ENCODE measurements at regions not wholly inside any gene's neighbourhood (a gene's known extent, or its start where the extent isn't known, plus 50 kb on each side); places are given as distances from the start of the nearest gene placed in this dataset.
"Not testable (repeated sequence)": the region's sequence is repeated elsewhere in the genome, so short reads cannot be mapped to it uniquely, and the experiment has no call there.

DNA sequence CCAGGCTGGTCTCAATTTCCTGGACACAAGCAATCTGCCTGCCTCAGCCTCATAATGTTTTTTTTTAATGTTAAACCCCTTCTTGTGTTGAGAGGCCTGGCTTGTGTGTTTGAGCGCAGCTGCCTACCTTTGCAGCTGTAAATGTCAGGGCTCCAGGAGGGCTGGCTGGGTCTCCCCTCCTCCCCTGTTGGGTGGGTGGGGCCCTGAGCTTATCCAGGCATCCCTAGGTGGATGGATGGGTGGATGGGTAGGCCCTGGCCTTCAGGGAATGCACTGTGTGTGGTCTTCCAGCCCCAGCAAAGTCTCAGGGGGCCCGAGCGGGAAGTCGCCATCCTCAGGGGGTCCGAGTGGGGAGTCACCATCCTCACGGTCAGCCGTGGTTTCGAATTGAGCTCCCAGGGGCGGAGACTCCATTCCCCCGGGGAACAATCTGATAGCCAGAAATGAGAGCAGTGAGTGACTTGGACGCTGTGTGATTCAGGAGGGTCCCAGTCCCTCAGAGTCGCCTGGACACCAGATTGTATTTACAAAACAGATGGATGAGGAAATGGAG lies 279.4 kb upstream of the PLGLB2 start:
- H3K27me3 ChIP-seq (ENCODE audit: control insufficient read depth in 3 of 3, insufficient read depth in 3 of 3, low read length in 2 of 3); H3K4me3 ChIP-seq; ATAC-seq (ENCODE audit: insufficient read depth, low FRiP score); H3K27ac ChIP-seq (ENCODE audit: low read depth in 1 of 2, low read length in 1 of 2); H3K36me3 ChIP-seq (ENCODE audit: control insufficient read depth in 4 of 4, insufficient read depth in 4 of 4, low read length in 4 of 4); H3K4me1 ChIP-seq (ENCODE audit: control insufficient read depth in 5 of 5, insufficient read depth in 5 of 5, low read length in 5 of 5); DNase-seq; H3K9ac ChIP-seq (ENCODE audit: insufficient read depth in 1 of 2, low read length in 2 of 2); H3K9me3 ChIP-seq (ENCODE audit: control insufficient read depth in 4 of 4, insufficient read depth in 3 of 4, low read length in 3 of 4): not testable (repeated sequence)
- 85 to 87% methylated on average over 11 of the region's 12 CpGs for WGBS, 2 donors

DNA sequence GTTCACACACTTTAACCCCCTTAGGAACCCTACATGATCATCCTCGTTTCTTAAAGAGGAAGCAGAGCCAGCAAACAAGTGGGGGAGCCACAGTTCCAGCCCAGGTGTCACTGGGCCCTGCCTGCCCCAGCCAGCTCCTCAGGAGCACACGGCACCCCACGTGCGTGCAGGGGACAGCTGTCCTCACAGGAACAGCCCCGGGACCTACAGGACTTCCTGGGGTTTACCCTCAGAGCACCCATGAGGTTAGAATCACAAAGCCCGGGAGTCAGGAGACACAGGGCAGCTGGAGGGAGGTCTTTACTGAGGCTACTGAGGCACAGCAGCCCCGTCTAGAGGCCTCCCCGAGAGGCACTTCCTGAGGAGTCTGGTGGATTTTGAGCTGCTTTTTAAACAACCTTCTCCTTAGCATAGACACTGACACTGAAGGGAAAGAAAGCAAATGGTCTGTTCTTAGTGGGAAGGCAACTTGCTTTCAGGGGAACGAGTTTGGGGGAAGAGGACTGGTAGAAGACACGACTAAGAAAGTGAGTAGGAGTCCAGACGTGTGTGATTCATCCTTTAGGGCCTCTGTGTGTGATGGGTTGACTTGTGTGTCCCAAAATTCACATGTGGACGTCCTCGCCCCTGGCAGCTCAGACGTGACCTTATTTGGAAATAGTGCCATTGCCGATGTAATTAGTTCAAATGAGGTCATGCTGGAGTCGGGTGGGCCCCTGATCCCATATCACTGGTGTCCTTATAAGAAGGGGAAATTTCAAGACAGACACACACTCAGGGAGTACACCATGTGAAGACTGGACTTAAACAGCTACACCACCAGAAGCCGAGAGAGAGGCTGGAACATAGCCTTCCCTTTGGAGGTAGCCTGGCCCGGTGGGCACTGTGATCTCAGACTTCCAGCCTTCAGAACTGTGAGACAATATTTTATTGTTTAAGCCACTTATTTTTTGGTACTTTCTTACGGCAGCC lies 278.4 kb upstream of the PLGLB2 start:
- ATAC-seq (ENCODE audit: insufficient read depth, low FRiP score), result not testable (repeated sequence)

DNA sequence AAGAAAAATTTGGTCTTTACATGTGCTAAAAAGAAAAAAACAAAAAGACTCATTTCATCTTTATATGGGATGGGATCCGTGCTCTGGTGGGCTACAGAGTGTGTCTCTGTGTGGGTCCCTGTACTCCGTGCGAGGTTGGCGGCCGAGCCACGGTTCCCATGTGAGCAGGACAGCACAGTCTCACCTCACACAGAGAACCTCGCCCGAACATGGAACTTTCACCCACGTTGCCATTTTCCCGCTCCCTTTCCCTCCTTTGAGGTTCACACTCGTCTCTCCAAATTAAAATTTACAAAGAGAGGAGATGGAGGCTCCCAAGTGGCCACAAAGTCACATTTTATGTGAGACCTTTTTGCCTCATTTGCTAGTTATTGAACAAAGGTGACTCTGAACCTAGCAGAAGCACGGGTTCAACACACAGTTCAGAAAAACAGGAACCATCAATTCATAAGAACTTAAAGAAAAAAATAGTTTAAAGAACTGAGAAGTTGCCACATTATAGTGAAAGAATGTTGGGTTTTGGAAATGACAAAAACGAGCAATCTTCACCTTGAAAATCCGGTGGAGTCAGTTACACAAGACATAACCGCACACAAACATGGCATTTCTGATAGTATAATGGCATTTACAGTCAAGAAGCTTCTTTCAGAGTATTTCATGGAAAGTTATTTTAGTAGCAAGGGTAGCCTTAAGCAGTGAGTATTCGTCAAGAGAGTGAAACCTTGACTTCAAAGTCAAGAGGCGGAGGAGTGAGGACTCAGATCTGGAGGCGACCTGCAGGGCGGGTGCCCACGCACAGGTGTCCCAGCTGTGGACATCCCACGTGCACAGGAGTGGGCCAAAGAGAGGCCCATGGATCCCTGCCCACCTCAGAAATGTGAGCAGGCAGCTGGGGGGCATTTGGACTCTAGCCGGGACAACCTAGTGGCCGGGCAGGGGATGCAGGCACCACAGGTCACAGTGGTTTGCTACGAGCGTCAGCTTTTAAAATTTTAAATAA lies 277.2 kb upstream of the PLGLB2 start:
- not testable (repeated sequence) for H3K36me3 ChIP-seq (ENCODE audit: control insufficient read depth in 4 of 4, insufficient read depth in 4 of 4, low read length in 4 of 4); DNase-seq; H3K9me3 ChIP-seq (ENCODE audit: control insufficient read depth in 4 of 4, insufficient read depth in 3 of 4, low read length in 3 of 4); H3K4me1 ChIP-seq (ENCODE audit: control insufficient read depth in 5 of 5, insufficient read depth in 5 of 5, low read length in 5 of 5); H3K4me3 ChIP-seq; H3K27ac ChIP-seq (ENCODE audit: low read depth in 1 of 2, low read length in 1 of 2); H3K27me3 ChIP-seq (ENCODE audit: control insufficient read depth in 3 of 3, insufficient read depth in 3 of 3, low read length in 2 of 3); ATAC-seq (ENCODE audit: insufficient read depth, low FRiP score); H3K9ac ChIP-seq (ENCODE audit: insufficient read depth in 1 of 2, low read length in 2 of 2)
- 69% methylated on average over 22 of the region's 25 CpGs for WGBS, 2 donors

More for the DNA sequence above, 278.4 kb upstream of the PLGLB2 start:
- H3K9ac ChIP-seq (ENCODE audit: insufficient read depth in 1 of 2, low read length in 2 of 2); H3K9me3 ChIP-seq (ENCODE audit: control insufficient read depth in 4 of 4, insufficient read depth in 3 of 4, low read length in 3 of 4); H3K36me3 ChIP-seq (ENCODE audit: control insufficient read depth in 4 of 4, insufficient read depth in 4 of 4, low read length in 4 of 4); H3K27me3 ChIP-seq (ENCODE audit: control insufficient read depth in 3 of 3, insufficient read depth in 3 of 3, low read length in 2 of 3); DNase-seq; H3K4me1 ChIP-seq (ENCODE audit: control insufficient read depth in 5 of 5, insufficient read depth in 5 of 5, low read length in 5 of 5); H3K4me3 ChIP-seq: not testable (repeated sequence)
- H3K27ac ChIP-seq (ENCODE audit: low read depth in 1 of 2, low read length in 1 of 2), result peak overlapping the region in 1 of 2 donors; percentile 50
- 50 to 68% methylated on average over 15 to 18 of the region's 19 CpGs for WGBS, 2 donors

DNA sequence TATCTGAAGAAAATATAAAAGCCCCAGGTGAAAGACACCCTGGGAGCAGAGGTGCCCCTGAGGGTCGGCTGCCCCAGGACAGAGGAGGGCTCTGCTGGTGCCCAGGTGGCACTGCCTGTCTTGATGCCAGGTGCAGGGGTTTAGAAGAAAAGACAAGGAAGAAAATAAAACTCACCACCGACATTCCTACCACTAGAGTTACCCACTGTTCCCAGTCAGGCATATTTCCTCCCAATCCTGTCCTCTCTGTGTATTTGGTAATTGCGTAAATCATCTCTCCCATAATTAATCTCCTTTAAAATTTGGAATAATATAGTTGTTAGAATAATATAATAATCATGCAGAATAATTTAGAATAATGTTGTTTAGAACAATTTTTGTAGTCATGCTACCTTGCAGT lies 276.4 kb upstream of the PLGLB2 start:
- not testable (repeated sequence) for H3K27ac ChIP-seq (ENCODE audit: low read depth in 1 of 2, low read length in 1 of 2); ATAC-seq (ENCODE audit: insufficient read depth, low FRiP score)

DNA sequence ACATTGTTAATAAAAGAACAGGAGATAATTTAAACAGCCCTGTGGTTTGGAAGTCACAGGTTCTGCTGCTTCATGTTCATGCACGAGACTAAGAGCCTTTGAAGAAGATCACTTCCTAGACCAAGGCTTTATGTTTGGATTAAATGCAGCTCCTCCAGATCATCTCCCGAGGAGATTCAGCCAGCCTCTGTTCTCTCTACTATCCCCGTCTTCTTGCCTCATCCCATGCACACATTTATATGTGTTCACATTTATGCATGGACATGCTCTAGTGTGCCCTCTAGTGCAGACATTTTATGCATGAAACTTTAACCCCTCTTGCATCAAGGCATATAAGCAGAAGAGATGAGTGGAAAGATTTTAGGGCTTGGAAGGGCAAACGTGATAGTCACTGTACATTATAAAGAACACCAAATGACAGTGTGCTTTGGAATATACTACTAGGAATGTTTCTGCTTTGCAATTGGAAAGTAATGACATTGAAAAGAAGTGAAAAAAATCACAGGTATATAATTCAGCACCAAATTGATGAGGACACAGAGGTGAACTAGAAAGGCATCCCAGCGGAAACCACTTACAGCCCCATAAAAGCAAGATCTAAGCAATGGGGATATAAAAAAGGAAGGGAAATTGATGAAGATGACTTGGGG lies 271.5 kb upstream of the PLGLB2 start:
- H3K9ac ChIP-seq (ENCODE audit: insufficient read depth in 1 of 2, low read length in 2 of 2); DNase-seq; H3K4me1 ChIP-seq (ENCODE audit: control insufficient read depth in 5 of 5, insufficient read depth in 5 of 5, low read length in 5 of 5); H3K27me3 ChIP-seq (ENCODE audit: control insufficient read depth in 3 of 3, insufficient read depth in 3 of 3, low read length in 2 of 3); H3K4me3 ChIP-seq; H3K36me3 ChIP-seq (ENCODE audit: control insufficient read depth in 4 of 4, insufficient read depth in 4 of 4, low read length in 4 of 4); H3K9me3 ChIP-seq (ENCODE audit: control insufficient read depth in 4 of 4, insufficient read depth in 3 of 4, low read length in 3 of 4); H3K27ac ChIP-seq (ENCODE audit: low read depth in 1 of 2, low read length in 1 of 2): not testable (repeated sequence)
- WGBS, 2 donors, result 40 to 56% methylated on average over 3 to 4 of the region's 5 CpGs
- peak; percentile 40 for ATAC-seq (ENCODE audit: insufficient read depth, low FRiP score)

More for the DNA sequence above, 276.4 kb upstream of the PLGLB2 start:
- 65 to 81% methylated on average over 2 to 3 of the region's 3 CpGs for WGBS, 2 donors
- H3K9ac ChIP-seq (ENCODE audit: insufficient read depth in 1 of 2, low read length in 2 of 2); DNase-seq; H3K36me3 ChIP-seq (ENCODE audit: control insufficient read depth in 4 of 4, insufficient read depth in 4 of 4, low read length in 4 of 4); H3K4me3 ChIP-seq; H3K27me3 ChIP-seq (ENCODE audit: control insufficient read depth in 3 of 3, insufficient read depth in 3 of 3, low read length in 2 of 3); H3K9me3 ChIP-seq (ENCODE audit: control insufficient read depth in 4 of 4, insufficient read depth in 3 of 4, low read length in 3 of 4); H3K4me1 ChIP-seq (ENCODE audit: control insufficient read depth in 5 of 5, insufficient read depth in 5 of 5, low read length in 5 of 5): not testable (repeated sequence)

DNA sequence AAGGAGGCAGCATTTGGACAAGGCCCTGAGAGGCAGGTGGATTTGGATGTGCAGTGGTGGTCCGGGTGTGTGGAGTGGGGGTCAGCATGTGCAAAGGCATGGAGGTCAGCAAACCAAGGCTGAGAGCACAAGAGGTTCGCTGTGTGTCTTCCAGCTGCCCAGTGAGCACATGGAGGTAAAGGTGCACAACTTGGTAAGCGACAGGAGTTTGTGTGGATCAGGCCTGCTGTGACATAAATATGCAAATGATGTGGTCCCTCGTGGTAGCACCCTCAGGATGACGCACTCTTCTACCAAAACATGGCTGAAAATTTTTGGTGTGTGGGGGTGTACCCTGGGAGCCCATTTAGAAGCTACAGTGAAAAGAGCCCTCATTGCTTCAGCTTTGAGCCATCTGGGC lies 271.0 kb upstream of the PLGLB2 start:
- H3K36me3 ChIP-seq (ENCODE audit: control insufficient read depth in 4 of 4, insufficient read depth in 4 of 4, low read length in 4 of 4); H3K4me1 ChIP-seq (ENCODE audit: control insufficient read depth in 5 of 5, insufficient read depth in 5 of 5, low read length in 5 of 5); H3K27me3 ChIP-seq (ENCODE audit: control insufficient read depth in 3 of 3, insufficient read depth in 3 of 3, low read length in 2 of 3); H3K4me3 ChIP-seq; H3K27ac ChIP-seq (ENCODE audit: low read depth in 1 of 2, low read length in 1 of 2); H3K9ac ChIP-seq (ENCODE audit: insufficient read depth in 1 of 2, low read length in 2 of 2); ATAC-seq (ENCODE audit: insufficient read depth, low FRiP score); H3K9me3 ChIP-seq (ENCODE audit: control insufficient read depth in 4 of 4, insufficient read depth in 3 of 4, low read length in 3 of 4): not testable (repeated sequence)
- peak in 1 of 3 donors; percentile 31 for DNase-seq
- 84 to 88% methylated on average over 5 of the region's 5 CpGs for WGBS, 2 donors

DNA sequence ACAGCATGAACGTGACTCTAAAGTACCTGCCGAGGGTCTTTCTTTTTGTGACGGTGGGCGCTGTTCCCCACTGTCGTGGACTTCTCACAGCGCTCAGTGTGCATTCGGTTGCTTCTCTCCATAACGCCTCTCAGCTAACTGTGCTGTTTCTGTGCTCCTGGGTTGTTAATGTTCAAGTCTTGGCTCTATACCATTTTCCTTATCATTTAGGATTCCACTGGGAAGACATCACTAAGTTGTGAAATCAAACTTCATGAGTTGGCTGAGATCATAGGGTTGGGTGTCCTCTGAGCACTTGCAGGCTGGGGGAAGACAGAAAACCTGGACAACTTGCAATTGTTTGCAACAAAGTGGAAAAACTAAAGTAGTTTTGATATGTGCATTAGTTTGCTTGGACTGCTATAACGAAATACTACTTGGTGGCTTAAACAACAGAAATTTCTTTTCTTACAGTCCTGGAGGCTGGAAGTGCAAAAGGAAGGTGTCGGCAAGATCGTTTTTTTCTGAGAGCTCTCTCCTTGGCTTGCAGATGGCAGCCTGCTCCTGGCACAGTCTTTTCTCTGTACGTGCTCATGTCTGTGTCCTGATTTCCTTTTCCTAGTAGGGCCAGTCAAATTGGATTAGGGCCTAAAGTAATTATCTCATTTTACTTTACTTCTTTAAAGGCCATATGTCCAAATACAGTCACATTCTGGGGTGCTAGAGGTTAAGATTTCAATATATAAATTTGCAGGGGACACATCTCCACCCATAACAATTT lies 270.0 kb upstream of the PLGLB2 start:
- not testable (repeated sequence) for H3K9ac ChIP-seq (ENCODE audit: insufficient read depth in 1 of 2, low read length in 2 of 2)
- 77 to 86% methylated on average over 6 to 10 of the region's 12 CpGs for WGBS, 2 donors
- DNase-seq, result peak; percentile 44 to 79 (median 76)

More for the DNA sequence above, 270.0 kb upstream of the PLGLB2 start:
- peak overlapping the region in 1 of 2 donors; percentile 50 for H3K27ac ChIP-seq (ENCODE audit: low read depth in 1 of 2, low read length in 1 of 2)
- ATAC-seq (ENCODE audit: insufficient read depth, low FRiP score), result peak; percentile 43
- H3K36me3 ChIP-seq (ENCODE audit: control insufficient read depth in 4 of 4, insufficient read depth in 4 of 4, low read length in 4 of 4); H3K4me3 ChIP-seq; H3K9me3 ChIP-seq (ENCODE audit: control insufficient read depth in 4 of 4, insufficient read depth in 3 of 4, low read length in 3 of 4); H3K27me3 ChIP-seq (ENCODE audit: control insufficient read depth in 3 of 3, insufficient read depth in 3 of 3, low read length in 2 of 3); H3K4me1 ChIP-seq (ENCODE audit: control insufficient read depth in 5 of 5, insufficient read depth in 5 of 5, low read length in 5 of 5): not testable (repeated sequence)

All from lung (tissue), 9 donors.